Mammary epithelial cell (primary cell): ENCODE measurements at regions not wholly inside any gene's neighbourhood (a gene's known extent, or its start where the extent isn't known, plus 50 kb on each side); places are given as distances from the start of the nearest gene placed in this dataset.

Experiments used
- CTCF ChIP-seq, 2 donors: IDR thresholded peaks in 1 of 2; conservative IDR thresholded peaks in 1 of 2; 2 replicates each; pipeline ENCODE4 v1.5.1; 2011 to 2012; ENCODE audit warnings: inconsistent platforms in 2 of 2, low read length in 2 of 2, mild to moderate bottlenecking in 2 of 2, control low read depth in 1 of 2, low read depth in 1 of 2; ENCODE audit not compliant: insufficient read depth in 1 of 2; ENCODE audit errors: extremely low read depth in 1 of 2
- EZH2 ChIP-seq: IDR thresholded peaks from 2 replicates; pipeline ENCODE4 v1.6.1; 2012; ENCODE audit warnings: low read length, inconsistent platforms, borderline replicate concordance

DNA sequence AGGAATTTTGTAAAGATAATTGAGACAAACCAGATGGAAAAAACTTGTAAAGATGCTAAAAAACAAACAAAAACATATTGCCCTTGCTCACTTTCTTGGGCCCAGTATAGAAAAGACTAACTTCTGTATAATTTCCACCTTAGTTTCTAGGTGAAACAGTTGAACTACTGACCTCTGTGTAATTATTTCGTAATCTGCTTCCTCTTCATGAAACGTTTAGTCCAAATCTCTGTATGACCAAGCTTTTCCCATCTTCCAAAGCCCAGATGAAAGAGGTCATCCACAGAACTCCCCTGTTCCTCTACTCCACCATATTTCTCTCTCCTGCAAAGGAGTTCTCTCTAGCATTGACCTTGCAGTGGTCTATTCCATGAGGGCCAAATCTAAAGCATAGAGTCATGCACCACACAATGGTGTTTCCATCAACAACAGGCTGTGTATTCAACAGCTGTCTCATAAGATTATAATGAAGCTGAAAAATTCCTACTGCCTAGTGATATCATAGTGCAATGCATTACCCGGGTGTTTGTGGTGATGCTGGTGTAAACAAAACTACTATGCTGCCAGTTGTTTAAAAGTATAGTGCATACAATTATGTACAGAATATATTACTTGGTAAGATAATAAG, 647.6 kb downstream of the TNS3 start:
- no peak for TF ChIP-seq CTCF (conservative IDR thresholded peaks at IDR 0.05 in 1 of 2, IDR thresholded peaks at IDR 0.05 in 1 of 2; ENCODE audit: extremely low read depth in 1 of 2, insufficient read depth in 1 of 2, low read depth in 1 of 2, low read length in 2 of 2)
- no peak for TF ChIP-seq EZH2
